ENCODE measurements at regions not wholly inside any gene's neighbourhood (a gene's known extent, or its start where the extent isn't known, plus 50 kb on each side); places are given as distances from the start of the nearest gene placed in this dataset.

GRCh38 chr11:69878144-69878883 is 59.1 kb upstream of the FGF3 start:
- Mint-ChIP-seq H3K27me3 (peaks cover 4% of the 10 kb centered on the region), H3K4me1 (no peaks in the 10 kb centered on the region), H3K27ac (no peak overlapping the region), H3K4me3 (no peak overlapping the region), H3K9me3 (ENCODE audit: insufficient read depth) (no peaks in the 10 kb centered on the region)
- Histone ChIP-seq H3K9ac (ENCODE audit: low read length) (no peak overlapping the region), H3K27me3 (replicated peaks in 1 of 4; ENCODE audit: control extremely low read depth in 1 of 4, control insufficient read depth in 3 of 4, insufficient read depth in 4 of 4, low read length in 3 of 4) (no peaks in the 10 kb centered on the region), H3K79me2 (ENCODE audit: control insufficient read depth, insufficient read depth, low read length) (no peaks in the 10 kb centered on the region), H3K9me3 (ENCODE audit: control extremely low read depth in 1 of 3, control insufficient read depth in 2 of 3, insufficient read depth in 1 of 3, low read length in 2 of 3) (peaks cover 0 to 3% (median 0%) of the 10 kb centered on the region in 3 donors), H3K36me3 (replicated peaks in 1 of 2; ENCODE audit: control extremely low read depth in 1 of 2, control insufficient read depth in 1 of 2, extremely low read depth in 1 of 2, insufficient read depth in 2 of 2, low read length in 1 of 2) (no peaks in the 10 kb centered on the region), H3K4me3 (ENCODE audit: control extremely low read depth in 1 of 5, extremely low read depth in 1 of 5, insufficient read depth in 1 of 5, low read depth in 2 of 5, low read length in 4 of 5) (no peak overlapping the region), H4K20me1 (ENCODE audit: control insufficient read depth, insufficient read depth, low read length, poor library complexity, severe bottlenecking) (no peaks in the 10 kb centered on the region), H3K4me2 (replicated peaks; ENCODE audit: low read depth, low read length, poor library complexity, severe bottlenecking) (no peak overlapping the region), H2AFZ (ENCODE audit: insufficient read depth, low read depth, low read length, poor library complexity, severe bottlenecking) (no peak overlapping the region), H3K4me1 (ENCODE audit: control insufficient read depth in 2 of 2, insufficient read depth in 2 of 2, low read length in 2 of 2) (no peaks in the 10 kb centered on the region), H3K27ac (ENCODE audit: low read length in 2 of 2) (no peak overlapping the region)
- ChIA-PET CTCF (no interaction called here), POLR2A (no interaction called here)
- intact Hi-C loops (cut with micrococcal nuclease), result no loop called here
- DNase-seq (no peak), ATAC-seq (ENCODE audit: low read depth) (no peak)
- TF ChIP-seq EZH2 (IDR thresholded peaks at IDR 0.05; ENCODE audit: borderline replicate concordance, insufficient read depth, low read depth, low read length, poor library complexity, severe bottlenecking) (no peak), CTCF (IDR thresholded peaks at IDR 0.05) (no peak)
- 83% methylated on average over 12 of the region's 12 CpGs for WGBS (ENCODE audit: insufficient coverage)

- H3K27me3 ChIP-seq (replicated peaks in 1 of 4; ENCODE audit: control extremely low read depth in 1 of 4, control insufficient read depth in 3 of 4, insufficient read depth in 4 of 4, low read length in 3 of 4), result no peaks in the 10 kb centered on the region
- H3K4me3 ChIP-seq (ENCODE audit: control extremely low read depth in 1 of 5, extremely low read depth in 1 of 5, insufficient read depth in 1 of 5, low read depth in 2 of 5, low read length in 4 of 5), result no peak overlapping the region
- Mint-ChIP-seq H3K4me1 (no peaks in the 10 kb centered on the region), H3K27ac (no peak overlapping the region), H3K9me3 (ENCODE audit: insufficient read depth) (no peaks in the 10 kb centered on the region), H3K27me3 (peaks cover 3% of the 10 kb centered on the region), H3K4me3 (no peak overlapping the region)
- no peak overlapping the region for H3K4me2 ChIP-seq (replicated peaks; ENCODE audit: low read depth, low read length, poor library complexity, severe bottlenecking)
- no peak overlapping the region for H2AFZ ChIP-seq (ENCODE audit: insufficient read depth, low read depth, low read length, poor library complexity, severe bottlenecking)
- no peaks in the 10 kb centered on the region for H3K4me1 ChIP-seq (ENCODE audit: control insufficient read depth in 2 of 2, insufficient read depth in 2 of 2, low read length in 2 of 2)
- H3K79me2 ChIP-seq (ENCODE audit: control insufficient read depth, insufficient read depth, low read length), result no peaks in the 10 kb centered on the region
- ATAC-seq (ENCODE audit: low read depth) (no peak), DNase-seq (no peak)
- intact Hi-C loops (cut with micrococcal nuclease), result no loop called here
- H3K9me3 ChIP-seq (ENCODE audit: control extremely low read depth in 1 of 3, control insufficient read depth in 2 of 3, insufficient read depth in 1 of 3, low read length in 2 of 3), result peaks cover 0 to 3% (median 0%) of the 10 kb centered on the region in 3 donors
- no peak overlapping the region for H3K27ac ChIP-seq (ENCODE audit: low read length in 2 of 2)
- no peak overlapping the region for H3K9ac ChIP-seq (ENCODE audit: low read length)
- no peak for TF ChIP-seq CTCF (IDR thresholded peaks at IDR 0.05)
- no peak for TF ChIP-seq EZH2 (IDR thresholded peaks at IDR 0.05; ENCODE audit: borderline replicate concordance, insufficient read depth, low read depth, low read length, poor library complexity, severe bottlenecking)
- no peaks in the 10 kb centered on the region for H3K36me3 ChIP-seq (replicated peaks in 1 of 2; ENCODE audit: control extremely low read depth in 1 of 2, control insufficient read depth in 1 of 2, extremely low read depth in 1 of 2, insufficient read depth in 2 of 2, low read length in 1 of 2)
- WGBS (ENCODE audit: insufficient coverage), result 71% methylated on average over 10 of the region's 11 CpGs
- ChIA-PET CTCF (no interaction called here), POLR2A (no interaction called here)
- H4K20me1 ChIP-seq (ENCODE audit: control insufficient read depth, insufficient read depth, low read length, poor library complexity, severe bottlenecking), result no peaks in the 10 kb centered on the region
Measured at GRCh38 chr11:69878927-69879728, 59.9 kb upstream of the FGF3 start.
